Epithelial cell of prostate (primary cell): ENCODE measurements at regions not wholly inside any gene's neighbourhood (a gene's known extent, or its start where the extent isn't known, plus 50 kb on each side); places are given as distances from the start of the nearest gene placed in this dataset.
"Not testable (repeated sequence)": the region's sequence is repeated elsewhere in the genome, so short reads cannot be mapped to it uniquely, and the experiment has no call there.

Experiments
- DNase-seq: peaks from one replicate; pipeline ENCODE4 v3.0.0-alpha.2; 2011; ENCODE audit warnings: low read depth, low spot score
- H3K27ac ChIP-seq: fragments of 450-650 bp; 2 replicates; pipeline ENCODE4 v1.5.1; 2017; ENCODE audit warnings: mild to moderate bottlenecking

DNA sequence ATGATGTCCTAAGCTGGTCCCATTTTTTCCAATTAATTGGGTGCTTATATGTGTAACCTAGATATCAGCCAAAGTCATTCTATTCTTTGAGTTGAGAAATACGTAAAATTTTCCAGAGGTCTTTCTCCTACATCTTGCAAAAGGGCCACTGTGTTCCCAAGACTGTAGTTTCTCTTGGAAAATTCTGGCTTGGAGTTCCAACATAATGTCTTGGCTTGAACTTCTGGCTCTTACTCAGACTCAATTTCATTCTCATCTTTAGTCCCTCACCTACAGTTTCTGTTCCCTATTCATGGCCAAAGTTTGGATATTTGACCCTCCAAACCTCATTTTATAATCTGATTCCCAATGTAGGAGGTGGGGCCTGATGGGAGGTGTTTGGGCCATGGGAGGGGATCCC, 201.4 kb upstream of the ARHGEF26 start:
- no peak overlapping the region for H3K27ac ChIP-seq
- no peak for DNase-seq

DNA sequence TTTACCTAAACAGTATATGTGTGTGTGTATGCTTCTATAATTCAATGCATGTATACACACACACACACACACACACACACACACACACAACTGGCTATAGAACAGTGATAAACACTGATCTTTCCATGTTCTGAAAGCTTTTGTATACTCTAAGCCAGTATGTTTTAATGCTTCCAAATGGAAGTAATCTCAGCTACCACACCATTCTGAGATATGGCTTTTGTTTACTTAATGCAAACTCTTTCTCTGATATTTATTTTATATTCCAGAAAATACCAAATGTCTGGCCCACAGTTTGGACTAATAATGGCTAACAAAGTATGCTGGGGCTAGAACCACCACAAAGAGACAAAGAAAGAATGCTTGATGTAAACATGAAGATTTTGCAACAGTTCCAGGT, 199.4 kb upstream of the ARHGEF26 start:
- no peak overlapping the region for H3K27ac ChIP-seq

DNA sequence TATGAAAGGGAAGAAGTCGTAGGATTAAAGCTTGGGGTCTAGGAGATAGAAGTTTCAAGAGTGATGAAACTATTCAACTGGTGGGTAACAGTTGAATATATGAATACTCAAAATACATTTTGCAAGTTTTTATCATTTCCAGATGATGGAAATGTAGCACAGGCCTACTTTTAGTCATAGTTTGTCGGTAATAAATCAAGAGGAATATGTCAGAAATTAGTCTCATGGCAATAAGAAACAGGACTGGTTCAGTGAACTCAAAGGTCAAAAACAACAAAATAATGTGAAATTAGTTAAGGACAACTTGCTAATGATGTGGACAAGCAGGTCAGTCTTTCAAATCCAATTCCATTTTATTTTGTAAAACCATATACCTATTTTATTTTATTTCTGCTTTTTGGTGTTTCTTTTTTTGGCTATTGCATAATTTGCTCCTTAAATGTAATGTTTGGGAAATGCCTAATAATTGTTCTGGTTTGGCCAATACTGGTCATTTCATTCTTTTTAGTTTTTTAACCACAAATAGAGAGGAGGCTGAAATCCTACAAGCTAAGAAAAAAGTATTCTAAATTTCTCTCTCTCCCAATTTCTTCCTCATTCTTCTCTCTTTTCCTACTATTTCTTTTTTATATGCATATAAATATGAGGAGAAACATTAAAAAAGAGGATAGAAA, 195.2 kb upstream of the ARHGEF26 start:
- no peak for DNase-seq
- no peak overlapping the region for H3K27ac ChIP-seq

More for the DNA sequence above, 199.4 kb upstream of the ARHGEF26 start:
- no peak for DNase-seq

DNA sequence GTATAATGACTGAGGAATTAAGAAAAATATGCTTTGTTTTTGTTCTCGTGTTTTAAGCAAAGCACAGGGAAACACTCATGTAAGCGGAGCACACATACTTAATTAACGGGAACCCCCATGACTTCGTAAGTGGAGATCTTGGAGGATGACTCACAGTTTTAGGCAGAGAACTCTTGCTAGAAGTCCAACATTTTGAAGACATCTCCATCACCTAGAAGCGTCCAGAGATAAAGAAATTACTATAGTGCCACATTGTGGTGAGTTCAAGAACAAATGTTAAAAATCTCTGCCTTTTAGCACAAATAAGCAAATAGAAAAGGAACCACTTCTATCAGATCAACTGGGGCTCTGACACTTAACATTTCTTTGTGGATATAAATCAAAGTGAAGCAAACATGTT, 194.1 kb upstream of the ARHGEF26 start:
- no peak overlapping the region for H3K27ac ChIP-seq
- no peak for DNase-seq

DNA sequence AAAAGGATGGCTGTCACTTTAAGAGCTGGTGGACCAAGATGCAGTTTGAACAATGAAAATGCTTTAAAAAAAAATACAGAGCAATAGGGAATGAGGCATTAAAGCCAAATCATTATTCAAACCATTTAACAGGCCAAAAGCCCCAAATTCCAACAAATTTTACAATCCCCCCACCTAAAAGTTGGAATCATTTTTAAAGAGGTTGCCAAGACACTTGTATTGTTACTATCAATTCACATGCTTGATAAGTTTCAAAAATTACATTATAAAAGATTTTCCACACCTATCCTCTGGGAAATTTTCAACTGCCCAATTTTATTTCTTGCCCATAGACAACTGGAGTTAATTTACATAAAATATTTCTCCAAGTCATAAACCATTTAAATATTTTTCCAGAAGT, 192.3 kb upstream of the ARHGEF26 start:
- no peak overlapping the region for H3K27ac ChIP-seq
- DNase-seq: no peak

DNA sequence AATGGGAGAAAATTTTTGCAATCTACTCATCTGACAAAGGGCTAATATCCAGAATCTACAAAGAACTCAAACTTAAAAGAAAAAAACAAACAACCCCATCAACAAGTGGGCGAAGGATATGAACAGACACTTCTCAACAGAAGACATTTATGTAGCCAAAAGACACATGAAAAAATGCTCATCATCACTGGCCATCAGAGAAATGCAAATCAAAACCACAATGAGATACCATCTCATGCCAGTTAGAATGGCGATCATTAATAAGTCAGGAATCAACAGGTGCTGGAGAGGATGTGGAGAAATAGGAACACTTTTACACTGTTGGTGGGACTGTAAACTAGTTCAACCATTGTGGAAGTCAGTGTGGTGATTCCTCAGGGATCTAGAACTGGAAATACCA, 187.7 kb upstream of the ARHGEF26 start:
- DNase-seq, H3K27ac ChIP-seq: not testable (repeated sequence)

DNA sequence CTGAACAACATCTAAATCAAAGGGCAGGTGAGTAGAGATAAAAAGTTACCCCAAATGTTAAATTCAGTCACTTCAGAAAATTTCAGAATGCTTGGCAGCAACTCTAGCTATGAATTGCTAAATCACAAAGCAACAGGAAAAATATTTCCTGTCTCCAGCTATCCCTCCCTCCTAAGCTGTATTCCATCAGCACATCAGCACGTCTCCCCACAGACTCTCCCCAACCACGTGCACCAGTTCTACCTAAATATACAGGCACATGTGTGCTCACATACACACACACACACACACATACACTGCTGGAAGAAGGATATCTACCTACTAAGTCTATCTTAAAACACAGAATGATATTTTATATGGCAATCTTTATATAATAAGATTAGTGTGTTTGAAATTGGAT, 177.1 kb upstream of the ARHGEF26 start:
- no peak overlapping the region for H3K27ac ChIP-seq
- DNase-seq: no peak

DNA sequence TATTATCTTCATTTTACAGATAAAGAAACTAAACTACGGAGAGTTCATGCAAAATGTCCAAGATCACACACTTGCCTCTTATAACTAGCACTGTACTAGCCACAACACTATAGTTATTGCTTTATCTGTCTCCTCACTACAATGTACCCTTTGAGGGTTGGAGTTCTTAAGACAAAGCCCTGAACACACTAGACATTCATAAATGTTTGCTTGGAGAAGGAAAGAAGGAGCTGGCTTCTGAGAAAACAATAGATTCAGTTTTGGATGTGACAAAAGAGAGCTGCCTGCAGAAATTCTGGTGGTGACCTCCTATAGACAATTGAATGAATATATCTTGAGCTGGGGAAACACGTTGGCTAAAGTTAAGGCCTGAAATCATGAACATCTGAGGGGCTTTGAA, 169.9 kb upstream of the ARHGEF26 start:
- no peak overlapping the region for H3K27ac ChIP-seq
- no peak for DNase-seq

DNA sequence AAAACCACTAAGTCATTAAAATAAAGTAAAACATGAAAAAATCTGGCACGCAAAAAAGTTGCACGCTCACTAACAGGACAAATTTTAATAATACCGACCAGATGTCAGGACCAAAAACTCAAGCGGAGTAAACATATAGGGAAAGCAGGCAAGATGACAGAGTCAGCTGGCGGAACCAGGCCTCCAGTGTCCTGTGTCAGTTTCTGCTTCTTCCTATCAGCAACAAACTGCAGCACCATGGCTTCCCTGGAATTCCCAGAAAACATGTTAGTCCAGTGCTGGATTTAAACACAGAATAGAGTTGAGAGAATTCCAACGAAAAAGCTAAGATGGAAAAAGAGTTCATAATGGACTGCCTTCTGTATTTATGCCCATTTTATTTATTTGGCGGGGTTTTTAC, 169.1 kb upstream of the ARHGEF26 start:
- no peak overlapping the region for H3K27ac ChIP-seq

DNA sequence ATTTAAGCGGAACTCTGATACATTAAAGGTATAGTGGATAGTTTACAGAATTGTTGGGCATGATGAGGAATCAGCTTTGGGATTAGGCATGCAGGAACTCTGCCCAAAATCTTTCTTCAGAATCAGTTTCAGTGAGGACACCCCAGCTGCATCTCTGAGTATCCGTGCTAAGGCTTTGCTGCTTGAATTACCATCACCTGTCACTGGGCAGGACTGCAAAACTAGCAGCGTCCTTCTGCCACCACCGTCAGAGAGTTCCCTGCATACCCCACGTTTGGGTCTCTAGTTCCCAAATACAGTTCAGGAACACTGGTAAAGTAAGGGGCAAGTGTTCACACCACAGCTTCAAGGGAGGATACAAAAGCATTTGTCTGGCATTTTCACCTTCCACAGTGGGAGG, 164.6 kb upstream of the ARHGEF26 start:
- no peak overlapping the region for H3K27ac ChIP-seq
- DNase-seq: no peak

More for the DNA sequence above, 169.1 kb upstream of the ARHGEF26 start:
- DNase-seq: no peak

DNA sequence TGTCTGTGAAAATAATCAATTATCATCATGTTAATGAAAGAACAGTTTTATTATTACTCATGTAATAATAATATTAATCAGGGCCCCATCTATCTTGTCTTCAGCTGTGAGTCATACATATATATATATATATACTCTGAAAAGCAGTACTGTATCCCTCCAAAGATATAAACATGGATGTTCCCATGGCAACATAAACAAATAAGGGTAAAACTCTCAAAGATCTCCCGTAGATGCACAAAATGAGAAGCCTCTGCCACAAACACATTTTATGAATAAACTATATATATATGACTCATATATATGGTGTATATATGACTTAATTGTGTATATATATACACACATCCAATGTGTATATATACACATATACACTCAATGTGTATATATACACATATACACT, 163.8 kb upstream of the ARHGEF26 start:
- H3K27ac ChIP-seq: no peak overlapping the region
- no peak for DNase-seq

DNA sequence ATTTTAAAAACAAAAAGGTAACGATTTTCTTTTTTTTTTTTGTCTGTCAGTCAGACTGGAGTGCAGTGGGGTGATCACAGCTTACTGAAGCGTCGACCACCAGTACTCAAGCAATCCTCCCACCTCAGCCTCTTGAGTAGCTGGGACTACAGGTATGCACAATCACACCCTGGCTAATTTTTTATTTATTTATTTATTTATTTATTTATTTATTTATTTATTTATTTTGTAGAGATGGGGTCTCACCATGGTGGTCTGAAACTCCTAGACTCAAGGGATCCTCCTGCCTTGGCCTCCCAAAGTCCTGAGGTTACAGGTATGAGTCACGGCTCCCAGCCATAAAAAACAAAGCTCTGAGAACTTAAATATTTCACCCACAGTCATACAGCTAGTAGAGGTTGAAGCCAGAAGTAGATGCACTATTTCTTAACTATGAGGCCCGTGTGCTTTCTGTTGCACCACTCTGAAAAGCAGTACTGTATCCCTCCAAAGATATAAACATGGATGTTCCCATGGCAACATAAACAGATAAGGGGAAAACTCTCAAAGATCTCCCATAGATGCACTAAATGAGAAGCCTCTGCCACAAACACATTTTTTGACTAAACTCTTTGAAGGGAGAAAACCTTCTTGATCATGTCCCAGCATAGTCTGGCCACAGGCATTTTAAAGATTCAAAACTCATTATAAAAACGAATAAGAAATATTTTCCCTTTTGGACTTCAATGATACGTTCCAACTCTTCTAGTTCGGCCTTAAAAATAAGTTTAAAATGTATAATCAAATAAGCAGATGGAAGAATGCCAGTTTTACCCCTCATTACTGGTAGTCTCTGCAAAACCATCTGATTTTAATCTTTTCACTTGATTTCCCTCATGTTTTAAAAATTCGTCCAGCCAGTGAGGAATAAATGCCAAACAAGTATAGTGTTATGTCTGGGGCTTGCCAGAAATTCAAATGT, 162.3 kb upstream of the ARHGEF26 start:
- no peak for DNase-seq
- H3K27ac ChIP-seq: no peak overlapping the region

DNA sequence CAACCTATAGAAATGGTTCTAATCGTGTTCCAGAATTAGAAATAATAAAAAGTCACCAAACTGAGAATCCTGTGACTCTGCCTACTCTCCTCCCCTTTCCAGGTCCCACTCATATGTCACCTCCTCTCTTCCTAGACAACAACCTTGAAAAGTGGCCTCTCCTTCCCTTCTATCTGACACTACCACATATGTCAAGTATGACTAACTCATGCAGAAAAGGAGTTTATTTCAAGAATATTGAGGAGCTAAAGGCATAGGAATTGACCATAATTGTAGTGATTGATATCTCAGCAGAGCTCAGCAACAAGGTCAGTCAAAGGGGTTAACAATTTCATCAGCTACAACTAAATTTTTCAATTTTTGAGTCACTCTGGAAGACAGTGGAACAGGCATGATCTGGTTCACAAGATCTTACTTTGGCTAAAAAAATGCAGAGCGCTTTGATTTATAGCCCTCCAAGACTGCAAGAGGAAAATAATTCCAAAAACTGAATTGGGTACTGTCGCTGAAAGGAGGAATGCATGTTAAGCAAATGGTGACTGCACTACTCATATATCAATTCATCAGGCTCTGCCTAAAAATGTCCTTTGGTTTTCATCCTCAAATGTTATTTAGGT, 160.6 kb upstream of the ARHGEF26 start:
- no peak for DNase-seq
- H3K27ac ChIP-seq: no peak overlapping the region

DNA sequence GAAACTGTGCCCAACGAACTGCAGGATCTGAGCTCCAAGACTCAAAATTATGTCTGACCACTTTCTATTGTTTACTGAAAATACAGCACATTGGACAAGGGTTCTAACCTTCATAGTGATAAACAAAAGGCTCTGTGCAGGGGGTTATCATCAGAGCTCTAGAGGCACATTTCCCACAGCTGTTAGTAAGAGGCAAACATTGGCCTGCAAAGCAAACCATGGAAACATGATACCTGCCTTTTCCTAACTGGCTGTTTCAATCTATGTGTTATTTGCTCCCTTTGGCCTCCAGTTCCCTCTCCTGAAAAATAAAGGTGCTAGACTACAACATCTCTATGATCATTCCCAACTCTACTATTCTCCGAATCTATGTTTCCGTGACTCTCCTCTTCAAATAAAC, 159.7 kb upstream of the ARHGEF26 start:
- DNase-seq: no peak
- no peak overlapping the region for H3K27ac ChIP-seq

DNA sequence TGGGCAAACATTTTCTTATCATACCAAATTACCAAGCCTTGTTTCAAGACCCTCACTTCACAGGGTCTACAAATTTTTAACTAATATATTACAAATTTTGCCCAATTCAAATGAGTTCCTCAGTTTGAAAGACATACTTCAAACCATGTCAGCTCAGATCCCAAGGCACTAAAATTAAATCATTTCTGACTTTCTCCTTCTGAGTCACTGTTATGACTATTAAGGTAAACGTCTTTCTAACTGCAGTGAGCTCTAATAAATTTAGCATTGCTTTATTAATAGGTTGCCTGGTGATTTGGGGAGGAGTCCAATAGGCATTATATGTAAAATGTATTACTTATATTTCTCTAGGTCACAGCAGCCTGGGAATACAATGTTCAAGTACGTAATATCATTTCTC, 158.2 kb upstream of the ARHGEF26 start:
- no peak for DNase-seq
- H3K27ac ChIP-seq: no peak overlapping the region

DNA sequence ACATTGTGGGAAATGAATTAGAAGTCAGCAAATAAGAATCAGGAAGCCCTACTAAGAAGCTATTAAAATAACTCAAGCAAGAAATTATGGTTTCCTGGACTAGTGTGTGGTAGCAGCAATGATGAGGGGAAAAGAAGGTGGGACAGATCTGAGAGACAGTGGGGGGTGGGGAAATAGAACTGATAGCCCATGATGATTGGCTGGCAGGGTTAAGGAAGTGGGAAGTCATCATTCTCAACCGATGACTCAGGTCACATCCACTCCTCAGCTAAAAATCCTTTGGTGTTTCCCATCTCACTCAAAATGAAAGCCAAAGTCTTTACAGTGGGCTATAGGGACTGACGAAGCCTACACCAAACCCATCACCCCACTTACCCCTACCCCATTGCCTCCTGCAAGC, 153.9 kb upstream of the ARHGEF26 start:
- DNase-seq: no peak
- no peak overlapping the region for H3K27ac ChIP-seq

DNA sequence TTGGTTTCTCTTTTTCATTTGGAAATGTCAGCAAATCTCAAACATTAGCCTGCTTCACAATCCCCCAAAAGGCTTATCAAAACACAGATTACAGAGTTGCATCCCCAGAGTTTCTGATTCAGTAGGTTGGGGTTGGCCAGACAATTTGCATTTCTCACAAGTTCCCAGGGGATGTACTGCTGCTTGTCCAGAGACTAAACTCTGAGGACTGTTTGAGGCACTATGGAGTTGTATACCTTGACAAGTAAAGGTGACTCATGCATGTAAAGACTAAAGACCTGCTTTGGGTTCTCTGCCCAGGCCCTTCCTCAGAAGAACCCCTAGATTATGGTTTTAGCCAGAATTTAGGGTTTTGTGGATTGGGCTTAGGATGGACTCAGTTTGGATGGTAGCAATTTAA, 151.1 kb upstream of the ARHGEF26 start:
- no peak overlapping the region for H3K27ac ChIP-seq
- DNase-seq: no peak

DNA sequence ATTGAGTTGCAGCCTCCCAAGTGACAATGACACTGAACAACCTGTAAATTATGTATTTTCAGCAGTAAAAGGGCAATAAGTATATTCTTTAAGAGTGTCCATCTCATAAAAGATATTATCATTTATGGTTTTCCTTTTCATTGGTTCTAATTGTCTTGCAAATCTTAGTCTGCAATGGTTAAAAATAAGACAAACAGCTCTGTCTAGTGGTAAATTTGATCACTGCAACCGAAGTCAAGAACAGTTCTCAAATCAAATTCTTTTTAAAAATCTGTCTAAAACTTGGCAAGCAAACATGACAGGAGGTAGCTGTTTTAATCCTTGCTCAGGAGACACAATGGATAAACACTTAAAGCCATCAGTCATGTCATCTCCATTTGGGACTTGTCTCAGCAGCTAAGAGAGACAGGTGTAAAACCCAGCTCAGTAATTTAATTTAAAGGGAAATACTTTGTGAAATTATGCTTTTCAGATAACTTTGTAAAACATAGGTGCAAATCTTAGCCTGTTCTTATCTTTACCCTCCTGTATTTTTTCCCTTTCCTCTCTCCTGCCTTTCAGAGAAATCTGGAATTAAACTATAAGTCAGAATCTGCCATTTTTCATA, 150.3 kb upstream of the ARHGEF26 start:
- H3K27ac ChIP-seq: no peak overlapping the region
- DNase-seq: no peak

DNA sequence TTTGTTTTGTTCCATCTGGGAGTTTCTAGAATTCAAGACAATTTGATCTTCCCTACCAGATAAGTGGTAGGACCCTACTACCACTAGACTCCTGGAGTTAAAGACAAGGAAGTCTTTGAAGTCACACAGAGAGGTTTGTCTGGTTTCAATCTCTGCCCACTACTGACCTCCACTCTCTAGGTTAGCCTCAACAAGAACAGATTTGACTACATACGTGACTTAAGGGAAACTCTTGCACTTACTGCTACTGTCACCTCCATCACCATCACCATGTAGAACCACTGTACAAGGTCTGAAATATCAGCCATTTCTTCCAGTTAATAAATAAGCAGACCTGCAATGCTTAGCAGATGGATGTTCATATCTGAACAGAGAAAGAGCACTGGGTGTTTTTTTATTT, 148.3 kb upstream of the ARHGEF26 start:
- H3K27ac ChIP-seq: no peak overlapping the region
- DNase-seq: no peak

DNA sequence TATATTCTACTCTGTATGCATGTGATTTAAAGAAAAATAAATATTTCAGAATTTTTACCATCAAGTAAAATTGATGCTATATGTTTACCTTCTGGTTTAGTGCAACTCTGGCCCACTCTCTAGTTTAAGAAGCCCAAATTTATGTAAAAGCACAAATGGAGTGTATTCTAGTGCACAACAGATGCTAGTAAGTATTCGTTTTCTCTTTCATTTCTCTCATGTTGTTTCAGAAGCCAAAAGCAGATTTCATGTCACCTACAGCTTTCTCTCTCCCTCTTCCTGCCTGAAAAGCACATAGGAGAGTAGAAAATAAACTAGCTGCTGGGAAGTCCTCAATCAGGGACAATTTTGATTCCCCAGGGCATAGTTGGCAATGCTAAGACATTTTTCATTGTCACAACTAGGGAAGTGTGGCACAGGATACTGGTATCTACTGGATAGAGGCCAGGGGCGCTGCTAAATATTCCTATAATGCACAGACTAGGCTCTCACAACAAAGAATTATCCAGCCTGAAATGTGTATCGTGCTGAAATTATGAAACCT, 147.4 kb upstream of the ARHGEF26 start:
- no peak for DNase-seq
- no peak overlapping the region for H3K27ac ChIP-seq

DNA sequence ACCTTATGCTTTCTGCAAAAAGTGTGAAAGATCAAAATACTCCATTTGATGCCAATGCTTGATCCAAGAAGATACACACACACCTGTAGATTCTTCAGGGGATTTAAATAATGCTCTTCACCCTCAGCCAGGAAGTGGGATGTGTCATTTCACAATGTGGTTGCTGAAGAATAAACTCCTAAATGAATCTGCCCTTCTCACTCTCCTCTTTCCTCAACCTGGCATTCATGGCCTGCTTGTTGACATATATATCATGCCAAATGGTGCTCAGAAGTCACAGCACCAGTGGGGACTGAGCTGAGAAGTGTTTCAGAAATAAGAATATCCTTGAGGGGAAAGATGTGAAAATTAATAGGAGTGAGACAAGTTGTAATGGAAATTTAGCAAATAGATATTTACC, 146.6 kb upstream of the ARHGEF26 start:
- H3K27ac ChIP-seq: no peak overlapping the region
- DNase-seq: no peak
